ENCODE measurements at regions not wholly inside any gene's neighbourhood (a gene's known extent, or its start where the extent isn't known, plus 50 kb on each side); places are given as distances from the start of the nearest gene placed in this dataset.

- DNase-seq (ENCODE audit: low spot score), result no peak
- H3K9me3 Mint-ChIP-seq, result peaks cover 85% of the 10 kb centered on the region
- peaks cover 57% of the 10 kb centered on the region for H3K36me3 Mint-ChIP-seq
- no peak for ATAC-seq
- H3K27me3 Mint-ChIP-seq (ENCODE audit: low read depth), result no peaks in the 10 kb centered on the region
- H3K27ac Mint-ChIP-seq, result no peak overlapping the region
- H3K4me1 Mint-ChIP-seq, result no peaks in the 10 kb centered on the region
- H3K4me3 Mint-ChIP-seq, result no peak overlapping the region
- TF ChIP-seq ZNF396 (CRISPR knock-in tag; IDR thresholded peaks at IDR 0.05; ENCODE audit: borderline replicate concordance) (no peak), ZBTB43 (CRISPR knock-in tag; IDR thresholded peaks at IDR 0.05) (no peak)
- ChIA-PET POLR2A (no interaction called here), CTCF (no interaction called here)
Measured at GRCh38 chr3:635393-635792, 438.8 kb downstream of the CHL1 start.

GRCh38 chr3:643376-643775 lies 446.8 kb downstream of the CHL1 start:
- TF ChIP-seq, protein P1, sequence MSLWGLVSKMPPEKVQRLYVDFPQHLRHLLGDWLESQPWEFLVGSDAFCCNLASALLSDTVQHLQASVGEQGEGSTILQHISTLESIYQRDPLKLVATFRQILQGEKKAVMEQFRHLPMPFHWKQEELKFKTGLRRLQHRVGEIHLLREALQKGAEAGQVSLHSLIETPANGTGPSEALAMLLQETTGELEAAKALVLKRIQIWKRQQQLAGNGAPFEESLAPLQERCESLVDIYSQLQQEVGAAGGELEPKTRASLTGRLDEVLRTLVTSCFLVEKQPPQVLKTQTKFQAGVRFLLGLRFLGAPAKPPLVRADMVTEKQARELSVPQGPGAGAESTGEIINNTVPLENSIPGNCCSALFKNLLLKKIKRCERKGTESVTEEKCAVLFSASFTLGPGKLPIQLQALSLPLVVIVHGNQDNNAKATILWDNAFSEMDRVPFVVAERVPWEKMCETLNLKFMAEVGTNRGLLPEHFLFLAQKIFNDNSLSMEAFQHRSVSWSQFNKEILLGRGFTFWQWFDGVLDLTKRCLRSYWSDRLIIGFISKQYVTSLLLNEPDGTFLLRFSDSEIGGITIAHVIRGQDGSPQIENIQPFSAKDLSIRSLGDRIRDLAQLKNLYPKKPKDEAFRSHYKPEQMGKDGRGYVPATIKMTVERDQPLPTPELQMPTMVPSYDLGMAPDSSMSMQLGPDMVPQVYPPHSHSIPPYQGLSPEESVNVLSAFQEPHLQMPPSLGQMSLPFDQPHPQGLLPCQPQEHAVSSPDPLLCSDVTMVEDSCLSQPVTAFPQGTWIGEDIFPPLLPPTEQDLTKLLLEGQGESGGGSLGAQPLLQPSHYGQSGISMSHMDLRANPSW (CRISPR knock-in tag; conservative IDR thresholded peaks at IDR 0.05; ENCODE audit: low read depth), result no peak
- TF ChIP-seq, protein P2, sequence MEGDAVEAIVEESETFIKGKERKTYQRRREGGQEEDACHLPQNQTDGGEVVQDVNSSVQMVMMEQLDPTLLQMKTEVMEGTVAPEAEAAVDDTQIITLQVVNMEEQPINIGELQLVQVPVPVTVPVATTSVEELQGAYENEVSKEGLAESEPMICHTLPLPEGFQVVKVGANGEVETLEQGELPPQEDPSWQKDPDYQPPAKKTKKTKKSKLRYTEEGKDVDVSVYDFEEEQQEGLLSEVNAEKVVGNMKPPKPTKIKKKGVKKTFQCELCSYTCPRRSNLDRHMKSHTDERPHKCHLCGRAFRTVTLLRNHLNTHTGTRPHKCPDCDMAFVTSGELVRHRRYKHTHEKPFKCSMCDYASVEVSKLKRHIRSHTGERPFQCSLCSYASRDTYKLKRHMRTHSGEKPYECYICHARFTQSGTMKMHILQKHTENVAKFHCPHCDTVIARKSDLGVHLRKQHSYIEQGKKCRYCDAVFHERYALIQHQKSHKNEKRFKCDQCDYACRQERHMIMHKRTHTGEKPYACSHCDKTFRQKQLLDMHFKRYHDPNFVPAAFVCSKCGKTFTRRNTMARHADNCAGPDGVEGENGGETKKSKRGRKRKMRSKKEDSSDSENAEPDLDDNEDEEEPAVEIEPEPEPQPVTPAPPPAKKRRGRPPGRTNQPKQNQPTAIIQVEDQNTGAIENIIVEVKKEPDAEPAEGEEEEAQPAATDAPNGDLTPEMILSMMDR (IDR thresholded peaks at IDR 0.05), result no peak
- TF ChIP-seq NFATC4 (CRISPR knock-in tag; IDR thresholded peaks at IDR 0.05) (no peak), CREB1 (CRISPR knock-in tag; IDR thresholded peaks at IDR 0.05) (no peak), RELA (CRISPR knock-in tag; IDR thresholded peaks at IDR 0.05; ENCODE audit: borderline replicate concordance) (no peak), PRDM15 (CRISPR knock-in tag; IDR thresholded peaks at IDR 0.05) (no peak), SOX15 (CRISPR knock-in tag; IDR thresholded peaks at IDR 0.05) (no peak)
- TF ChIP-seq, protein P3, sequence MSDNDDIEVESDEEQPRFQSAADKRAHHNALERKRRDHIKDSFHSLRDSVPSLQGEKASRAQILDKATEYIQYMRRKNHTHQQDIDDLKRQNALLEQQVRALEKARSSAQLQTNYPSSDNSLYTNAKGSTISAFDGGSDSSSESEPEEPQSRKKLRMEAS (CRISPR knock-in tag; IDR thresholded peaks at IDR 0.05), result no peak
- TF ChIP-seq, protein P4, sequence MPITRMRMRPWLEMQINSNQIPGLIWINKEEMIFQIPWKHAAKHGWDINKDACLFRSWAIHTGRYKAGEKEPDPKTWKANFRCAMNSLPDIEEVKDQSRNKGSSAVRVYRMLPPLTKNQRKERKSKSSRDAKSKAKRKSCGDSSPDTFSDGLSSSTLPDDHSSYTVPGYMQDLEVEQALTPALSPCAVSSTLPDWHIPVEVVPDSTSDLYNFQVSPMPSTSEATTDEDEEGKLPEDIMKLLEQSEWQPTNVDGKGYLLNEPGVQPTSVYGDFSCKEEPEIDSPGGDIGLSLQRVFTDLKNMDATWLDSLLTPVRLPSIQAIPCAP (CRISPR knock-in tag; IDR thresholded peaks at IDR 0.05), result no peak
- POLR2A ChIA-PET, result no interaction called here
- Mint-ChIP-seq H3K4me3 (no peak overlapping the region), H3K9me3 (peaks cover 87% of the 10 kb centered on the region), H3K36me3 (peaks cover 60% of the 10 kb centered on the region), H3K27me3 (ENCODE audit: low read depth) (peaks cover 7% of the 10 kb centered on the region), H3K4me1 (no peaks in the 10 kb centered on the region), H3K27ac (no peak overlapping the region)
- ATAC-seq (no peak), DNase-seq (ENCODE audit: low spot score) (no peak)
- CTCF ChIA-PET, result no interaction called here

- ChIA-PET POLR2A (no interaction called here), CTCF (no interaction called here)
- Mint-ChIP-seq H3K4me3 (no peak overlapping the region), H3K4me1 (no peaks in the 10 kb centered on the region), H3K36me3 (peaks cover 61% of the 10 kb centered on the region), H3K27ac (no peak overlapping the region), H3K9me3 (peaks cover 81% of the 10 kb centered on the region), H3K27me3 (ENCODE audit: low read depth) (peaks cover 4% of the 10 kb centered on the region; the same call in 1 of the 2 replicates)
- no peak for DNase-seq (ENCODE audit: low spot score)
- no peak for ATAC-seq
- no peak for TF ChIP-seq ZNF423 (CRISPR knock-in tag; IDR thresholded peaks at IDR 0.05)
- TF ChIP-seq ZNF121 (CRISPR knock-in tag; IDR thresholded peaks at IDR 0.05), result no peak
- no peak for TF ChIP-seq ATF1 (CRISPR knock-in tag; IDR thresholded peaks at IDR 0.05)
- no peak for TF ChIP-seq ERG (CRISPR knock-in tag; IDR thresholded peaks at IDR 0.05)
- no peak for TF ChIP-seq HMGXB4 (CRISPR knock-in tag; IDR thresholded peaks at IDR 0.05)
- no peak for TF ChIP-seq ZNF219 (CRISPR knock-in tag; IDR thresholded peaks at IDR 0.05; ENCODE audit: borderline replicate concordance)
- TF ChIP-seq ZNF396 (CRISPR knock-in tag; IDR thresholded peaks at IDR 0.05; ENCODE audit: borderline replicate concordance), result no peak
Measured at GRCh38 chr3:655824-656223, 437.0 kb upstream of the CNTN6 start.

All from WTC11 (cell line).